H1 (cell line): ENCODE measurements at regions not wholly inside any gene's neighbourhood (a gene's known extent, or its start where the extent isn't known, plus 50 kb on each side); places are given as distances from the start of the nearest gene placed in this dataset.

Experiments used
- CTCF ChIA-PET: fragments of 300-600 bp; sonication (Branson Sonifier 250); formaldehyde crosslinking; loops from one replicate; lab custom pipeline; 2021; ENCODE audit not compliant: partially characterized antibody; lab: Charles Lee
- POLR2A ChIA-PET: fragments of 300-600 bp; sonication (Branson Sonifier 250); formaldehyde crosslinking; loops from one replicate; lab custom pipeline; 2021; ENCODE audit warnings: inconsistent platforms; ENCODE audit not compliant: partially characterized antibody; lab: Charles Lee
- DNase-seq, 2 experiments: peaks; one replicate each; pipeline versions ENCODE4 v3.0.0 to v3.0.0-alpha.2; 2010 to 2022; ENCODE audit warnings: low spot score in 2 of 2, low read depth in 1 of 2, mixed read lengths in 1 of 2
- FAIRE-seq: peaks from 2 replicates; lab custom pipeline; 2011; peaks lifted over from hg19 to GRCh38; lab: Jason Lieb, UNC
- H2AFZ ChIP-seq: 2 replicates; pipeline ENCODE4 v1.8.1; 2012; ENCODE audit warnings: low read length, inconsistent platforms
- H2AK5ac ChIP-seq: 2 replicates; pipeline ENCODE4 v1.6.1; 2013; ENCODE audit warnings: low read depth, low read length
- H2BK120ac ChIP-seq: replicated peaks from 2 replicates; pipeline ENCODE3; 2013; ENCODE audit warnings: low read depth, low read length, inconsistent platforms
- H2BK12ac ChIP-seq: 2 replicates; pipeline ENCODE4 v1.6.1; 2013; ENCODE audit warnings: low read depth, low read length
- H2BK15ac ChIP-seq: 2 replicates; pipeline ENCODE4 v1.6.1; 2013; ENCODE audit warnings: low read length
- H2BK20ac ChIP-seq: 2 replicates; pipeline ENCODE4 v1.6.1; 2013; ENCODE audit warnings: low read length
- H2BK5ac ChIP-seq: 2 replicates; pipeline ENCODE4 v1.6.1; 2013; ENCODE audit warnings: low read depth, low read length
- H3K14ac ChIP-seq: 2 replicates; pipeline ENCODE4 v1.6.1; 2013; ENCODE audit warnings: inconsistent platforms; ENCODE audit not compliant: insufficient read length
- H3K18ac ChIP-seq: 2 replicates; pipeline ENCODE4 v1.6.1; 2013; ENCODE audit warnings: low read length; ENCODE audit errors: extremely low read depth
- H3K23ac ChIP-seq: 2 replicates; pipeline ENCODE4 v1.6.1; 2013; ENCODE audit warnings: inconsistent platforms; ENCODE audit not compliant: insufficient read length
- H3K23me2 ChIP-seq: 2 replicates; pipeline ENCODE4 v1.6.1; 2013; ENCODE audit warnings: low read depth, low read length
- H3K27ac ChIP-seq: 2 replicates; pipeline ENCODE4 v1.6.1; 2011; ENCODE audit warnings: low read depth, low read length, inconsistent platforms
- H3K27me3 ChIP-seq, 4 experiments: replicated peaks in 1 of 4; 1 replicate in 1 of 4; 2 replicates in 3 of 4; pipeline versions ENCODE4 v1.6.1 to v1.8.1; 2011 to 2013; ENCODE audit warnings: low read length in 3 of 4, mild to moderate bottlenecking in 3 of 4, inconsistent platforms in 2 of 4, mixed read lengths in 2 of 4, moderate library complexity in 1 of 4; ENCODE audit not compliant: control insufficient read depth in 3 of 4, insufficient read depth in 3 of 4; ENCODE audit errors: extremely low read depth in 1 of 4
- H3K36me3 ChIP-seq, 4 experiments: 2 replicates each; pipeline versions ENCODE4 v1.6.1 to v1.8.1; 2011 to 2013; ENCODE audit warnings: mild to moderate bottlenecking in 4 of 4, low read length in 3 of 4, moderate library complexity in 2 of 4, control low read depth in 1 of 4, inconsistent platforms in 1 of 4; ENCODE audit not compliant: insufficient read depth in 4 of 4, control insufficient read depth in 2 of 4
- H3K4ac ChIP-seq: replicated peaks from 2 replicates; pipeline ENCODE3; 2013; ENCODE audit warnings: low read length, low read depth, mixed read lengths, inconsistent platforms; ENCODE audit not compliant: insufficient read length
- H3K4me1 ChIP-seq, 4 experiments: replicated peaks in 1 of 4; 1 replicate in 1 of 4; 2 replicates in 3 of 4; pipeline versions ENCODE4 v1.6.1 to v1.8.1; 2011 to 2013; ENCODE audit warnings: low read length in 3 of 4, inconsistent platforms in 2 of 4, mixed read lengths in 1 of 4; ENCODE audit not compliant: insufficient read depth in 4 of 4, control insufficient read depth in 3 of 4
- H3K4me2 ChIP-seq, 2 experiments: 2 replicates each; pipeline versions ENCODE4 v1.6.1 to v1.8.1; 2011 to 2013; ENCODE audit warnings: low read depth in 2 of 2, low read length in 2 of 2, control low read depth in 1 of 2, inconsistent platforms in 1 of 2, mild to moderate bottlenecking in 1 of 2; ENCODE audit not compliant: insufficient read depth in 1 of 2
- H3K4me3 ChIP-seq, 4 experiments: fragments of 200-600, 300-600 bp in 1 of 4; sonication (generic), shearing (Covaris generic), sonication (Bioruptor Twin) in 1 of 4; 2 replicates each; pipeline versions ENCODE4 v1.5.1 to v1.8.1; 2011 to 2016; ENCODE audit warnings: low read length in 4 of 4, low read depth in 3 of 4, control low read depth in 2 of 4, inconsistent platforms in 2 of 4, mild to moderate bottlenecking in 2 of 4, mixed read lengths in 1 of 4, moderate library complexity in 1 of 4; ENCODE audit not compliant: insufficient read depth in 2 of 4; ENCODE audit errors: extremely low read depth in 1 of 4
- H3K56ac ChIP-seq: replicated peaks from 2 replicates; pipeline ENCODE3; 2013; ENCODE audit warnings: low read depth, mild to moderate bottlenecking, mixed read lengths, low read length, inconsistent platforms; ENCODE audit not compliant: insufficient read length
- H3K79me1 ChIP-seq: 2 replicates; pipeline ENCODE4 v1.6.1; 2013; ENCODE audit warnings: low read depth, low read length, control low read depth
- H3K79me2 ChIP-seq, 2 experiments: 2 replicates each; pipeline versions ENCODE4 v1.6.1 to v1.8.1; 2012 to 2013; ENCODE audit warnings: low read length in 2 of 2, mild to moderate bottlenecking in 2 of 2, inconsistent platforms in 1 of 2; ENCODE audit not compliant: insufficient read depth in 2 of 2, control insufficient read depth in 1 of 2
- H3K9ac ChIP-seq, 4 experiments: replicated peaks in 1 of 4; 1 replicate in 1 of 4; 2 replicates in 3 of 4; pipeline versions ENCODE4 v1.6.1 to v1.8.1; 2011 to 2013; ENCODE audit warnings: low read depth in 3 of 4, low read length in 3 of 4, control low read depth in 2 of 4, mild to moderate bottlenecking in 2 of 4, moderate library complexity in 2 of 4, inconsistent platforms in 1 of 4; ENCODE audit errors: extremely low read depth in 1 of 4
- H3K9me3 ChIP-seq, 2 experiments: 2 replicates each; pipeline versions ENCODE4 v1.6.1 to v1.8.1; 2012 to 2013; ENCODE audit warnings: mild to moderate bottlenecking in 2 of 2, moderate library complexity in 2 of 2, control low read depth in 1 of 2, inconsistent platforms in 1 of 2, low read depth in 1 of 2, low read length in 1 of 2, mixed read lengths in 1 of 2; ENCODE audit not compliant: insufficient read depth in 2 of 2
- H4K20me1 ChIP-seq, 2 experiments: replicated peaks in 1 of 2; 2 replicates each; pipeline versions ENCODE3 to v1.8.1; 2011 to 2013; ENCODE audit warnings: inconsistent platforms in 2 of 2, low read length in 2 of 2, mild to moderate bottlenecking in 1 of 2; ENCODE audit not compliant: insufficient read depth in 2 of 2, control insufficient read depth in 1 of 2
- H4K5ac ChIP-seq: 2 replicates; pipeline ENCODE4 v1.6.1; 2013; ENCODE audit warnings: low read length, low read depth, mixed read lengths, inconsistent platforms; ENCODE audit not compliant: insufficient read length
- H4K8ac ChIP-seq: 2 replicates; pipeline ENCODE4 v1.8.0; 2013; ENCODE audit warnings: mild to moderate bottlenecking, moderate library complexity, low read length, inconsistent platforms; ENCODE audit not compliant: insufficient read depth; ENCODE audit errors: extremely low read depth
- H4K91ac ChIP-seq: replicated peaks from 2 replicates; pipeline ENCODE3; 2013; ENCODE audit warnings: low read length, mixed read lengths, inconsistent platforms; ENCODE audit not compliant: insufficient read length
- BACH1 ChIP-seq: IDR thresholded peaks from 2 replicates; pipeline ENCODE4 v1.6.1; 2012; ENCODE audit warnings: low read length, improper control_type of control experiment
- CHD2 ChIP-seq: IDR thresholded peaks from 2 replicates; pipeline ENCODE4 v1.6.1; 2012; ENCODE audit warnings: low read length, improper control_type of control experiment
- CTBP2 ChIP-seq: IDR thresholded peaks from 2 replicates; pipeline ENCODE4 v1.7.0; 2011; ENCODE audit warnings: borderline replicate concordance, mild to moderate bottlenecking, moderate library complexity, mixed read lengths, low read length; ENCODE audit not compliant: insufficient read depth, insufficient read length
- EGR1 ChIP-seq: IDR thresholded peaks from 2 replicates; pipeline ENCODE4 v1.6.1; 2011; ENCODE audit warnings: low read depth, low read length, borderline replicate concordance
- FOSL1 ChIP-seq: IDR thresholded peaks from 2 replicates; pipeline ENCODE4 v1.6.1; 2011; ENCODE audit warnings: mild to moderate bottlenecking, low read depth, low read length, moderate library complexity; ENCODE audit not compliant: insufficient read depth
- JUN ChIP-seq: IDR thresholded peaks from 2 replicates; pipeline ENCODE4 v1.6.1; 2011; ENCODE audit warnings: low read depth, mild to moderate bottlenecking, improper control_type of control experiment, low read length
- MAFK ChIP-seq: IDR thresholded peaks from 2 replicates; pipeline ENCODE4 v1.6.1; 2012; ENCODE audit warnings: low read depth, mild to moderate bottlenecking, improper control_type of control experiment, low read length
- NANOG ChIP-seq: IDR thresholded peaks from 2 replicates; pipeline ENCODE4 v1.6.1; 2011; ENCODE audit warnings: low read length, low read depth, mild to moderate bottlenecking, inconsistent platforms; ENCODE audit not compliant: insufficient read depth, poor library complexity, severe bottlenecking
- RNF2 ChIP-seq: fragments of 200-900, 300-1000 bp; sonication (generic); IDR thresholded peaks from 2 replicates; pipeline ENCODE4 v1.7.1; 2016; ENCODE audit warnings: borderline replicate concordance, low read depth, mild to moderate bottlenecking, antibody characterized with exemption, low read length; ENCODE audit not compliant: poor library complexity, severe bottlenecking; ENCODE audit errors: missing control alignments
- SIN3A ChIP-seq, 2 experiments: IDR thresholded peaks in 1 of 2; conservative IDR thresholded peaks in 1 of 2; 2 replicates each; pipeline ENCODE4 v1.6.1; 2011 to 2012; ENCODE audit warnings: low read length in 2 of 2, improper control_type of control experiment in 1 of 2, low read depth in 1 of 2, mild to moderate bottlenecking in 1 of 2
- SIX5 ChIP-seq: IDR thresholded peaks from 2 replicates; pipeline ENCODE4 v1.6.1; 2011; ENCODE audit warnings: mild to moderate bottlenecking, low read depth, low read length
- TAF7 ChIP-seq: optimal IDR thresholded peaks from 2 replicates; pipeline ENCODE3; 2011; ENCODE audit warnings: low read depth, mild to moderate bottlenecking, inconsistent platforms, low read length, moderate library complexity, borderline replicate concordance
- WGBS, 2 experiments: shearing (Covaris generic) in 1 of 2; methylation state at CpG; one replicate each; pipeline versions ENCODE4 v1.1.6 to v1.1.7; 2013 to 2015; ENCODE audit warnings: low lambda C conversion rate in 2 of 2, mixed read lengths in 2 of 2, inconsistent platforms in 1 of 2, low coverage in 1 of 2, missing lambda C conversion rate in 1 of 2; ENCODE audit not compliant: insufficient replicate concordance in 2 of 2, insufficient coverage in 1 of 2, insufficient read length in 1 of 2; ENCODE audit errors: extremely low coverage in 1 of 2, missing lambda C conversion rate in 1 of 2; 5-methylcytosine and 5-hydroxymethylcytosine counted together
- TF ChIP-seq, protein P1 (sequence below): IDR thresholded peaks from 2 replicates; pipeline ENCODE4 v1.6.1; 2012; ENCODE audit warnings: low read length, inconsistent platforms

DNA sequence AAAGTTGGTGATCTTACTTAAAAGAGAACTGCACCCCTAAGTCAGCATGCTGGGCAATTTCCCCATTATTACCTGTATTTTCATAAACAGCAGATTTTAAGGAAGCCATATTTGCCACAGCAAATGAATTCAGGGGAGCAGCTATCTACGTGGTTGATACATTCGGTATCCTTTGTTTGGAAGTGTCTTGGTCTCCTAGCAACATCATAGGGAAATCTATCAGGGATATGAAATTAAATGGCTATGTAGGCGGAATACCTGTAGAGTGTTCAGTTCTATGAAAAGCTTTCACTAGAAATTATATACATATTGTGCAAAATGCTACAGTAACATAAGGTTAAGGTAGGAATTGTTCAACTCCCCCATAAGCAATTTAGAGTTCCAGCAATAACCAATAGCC, 157.2 kb upstream of the EMCN start:
- Histone ChIP-seq H3K9me3 (no peaks in the 10 kb centered on the region), H2BK120ac (no peak overlapping the region), H3K27me3 (no peaks in the 10 kb centered on the region), H3K9ac (no peak overlapping the region), H3K4ac (no peak overlapping the region), H2AK5ac (no peak overlapping the region), H3K14ac (no peak overlapping the region), H2BK20ac (no peak overlapping the region), H2BK12ac (no peak overlapping the region), H4K91ac (no peak overlapping the region), H2BK5ac (no peak overlapping the region), H3K27ac (no peak overlapping the region), H3K23me2 (no peaks in the 10 kb centered on the region), H3K79me2 (no peaks in the 10 kb centered on the region), H4K8ac (no peak overlapping the region), H3K4me3 (no peak overlapping the region), H2BK15ac (no peak overlapping the region), H3K23ac (no peak overlapping the region), H2AFZ (no peak overlapping the region), H4K20me1 (no peaks in the 10 kb centered on the region), H3K4me2 (no peak overlapping the region), H3K18ac (no peak overlapping the region), H3K56ac (no peak overlapping the region), H3K4me1 (no peaks in the 10 kb centered on the region), H4K5ac (no peak overlapping the region), H3K36me3 (no peaks in the 10 kb centered on the region), H3K79me1 (no peaks in the 10 kb centered on the region)
- 92% methylated on average over 3 of the region's 3 CpGs; no CpG with 5 or more reads in 1 of the 2 experiments for WGBS, 2 experiments
- no peak for DNase-seq
- ChIA-PET CTCF (interaction anchor here (0.7 kb wide), 1 partner anchor 120 kb away, joined by 3 read pairs; no protein-coding TSS in a partner anchor), POLR2A (no interaction called here)
- no peak for FAIRE-seq
- no peak for TF ChIP-seq MAFK
- no peak for TF ChIP-seq NANOG
- TF ChIP-seq FOSL1 = no peak
- TF ChIP-seq CHD2 = no peak
- no peak for TF ChIP-seq JUN
- no peak for TF ChIP-seq SIN3A (conservative IDR thresholded peaks at IDR 0.05 in 1 of 2, IDR thresholded peaks at IDR 0.05 in 1 of 2; ENCODE audit: low read depth in 1 of 2, low read length in 2 of 2)
- no peak for TF ChIP-seq TAF7
- TF ChIP-seq CTBP2 = no peak
- TF ChIP-seq RNF2 = no peak
- no peak for TF ChIP-seq EGR1
- TF ChIP-seq, protein P1, sequence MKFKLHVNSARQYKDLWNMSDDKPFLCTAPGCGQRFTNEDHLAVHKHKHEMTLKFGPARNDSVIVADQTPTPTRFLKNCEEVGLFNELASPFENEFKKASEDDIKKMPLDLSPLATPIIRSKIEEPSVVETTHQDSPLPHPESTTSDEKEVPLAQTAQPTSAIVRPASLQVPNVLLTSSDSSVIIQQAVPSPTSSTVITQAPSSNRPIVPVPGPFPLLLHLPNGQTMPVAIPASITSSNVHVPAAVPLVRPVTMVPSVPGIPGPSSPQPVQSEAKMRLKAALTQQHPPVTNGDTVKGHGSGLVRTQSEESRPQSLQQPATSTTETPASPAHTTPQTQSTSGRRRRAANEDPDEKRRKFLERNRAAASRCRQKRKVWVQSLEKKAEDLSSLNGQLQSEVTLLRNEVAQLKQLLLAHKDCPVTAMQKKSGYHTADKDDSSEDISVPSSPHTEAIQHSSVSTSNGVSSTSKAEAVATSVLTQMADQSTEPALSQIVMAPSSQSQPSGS = no peak
- no peak for TF ChIP-seq BACH1
- TF ChIP-seq SIX5 = no peak
